OCI-LY1 (cell line): ENCODE measurements at regions not wholly inside any gene's neighbourhood (a gene's known extent, or its start where the extent isn't known, plus 50 kb on each side); places are given as distances from the start of the nearest gene placed in this dataset.

Source experiments
- EZH2 ChIP-seq: fragments of 200-600 bp; sonication (generic), shearing (Covaris generic); IDR thresholded peaks from 2 replicates; pipeline ENCODE4 v1.8.0; 2017; ENCODE audit warnings: borderline replicate concordance, mixed run types, mild to moderate bottlenecking, antibody characterized with exemption, low read length, moderate library complexity, mixed read lengths
- TF ChIP-seq, protein P1 (sequence below): fragments of 200-600 bp; sonication (generic), shearing (Covaris generic); IDR thresholded peaks from 2 replicates; pipeline ENCODE4 v1.5.1; 2017; ENCODE audit warnings: mild to moderate bottlenecking, antibody characterized with exemption, low read length, moderate library complexity, mixed read lengths

GRCh38 chr5:14986413-14986812 lies 114.8 kb upstream of the ANKH start:
- TF ChIP-seq, protein P1, sequence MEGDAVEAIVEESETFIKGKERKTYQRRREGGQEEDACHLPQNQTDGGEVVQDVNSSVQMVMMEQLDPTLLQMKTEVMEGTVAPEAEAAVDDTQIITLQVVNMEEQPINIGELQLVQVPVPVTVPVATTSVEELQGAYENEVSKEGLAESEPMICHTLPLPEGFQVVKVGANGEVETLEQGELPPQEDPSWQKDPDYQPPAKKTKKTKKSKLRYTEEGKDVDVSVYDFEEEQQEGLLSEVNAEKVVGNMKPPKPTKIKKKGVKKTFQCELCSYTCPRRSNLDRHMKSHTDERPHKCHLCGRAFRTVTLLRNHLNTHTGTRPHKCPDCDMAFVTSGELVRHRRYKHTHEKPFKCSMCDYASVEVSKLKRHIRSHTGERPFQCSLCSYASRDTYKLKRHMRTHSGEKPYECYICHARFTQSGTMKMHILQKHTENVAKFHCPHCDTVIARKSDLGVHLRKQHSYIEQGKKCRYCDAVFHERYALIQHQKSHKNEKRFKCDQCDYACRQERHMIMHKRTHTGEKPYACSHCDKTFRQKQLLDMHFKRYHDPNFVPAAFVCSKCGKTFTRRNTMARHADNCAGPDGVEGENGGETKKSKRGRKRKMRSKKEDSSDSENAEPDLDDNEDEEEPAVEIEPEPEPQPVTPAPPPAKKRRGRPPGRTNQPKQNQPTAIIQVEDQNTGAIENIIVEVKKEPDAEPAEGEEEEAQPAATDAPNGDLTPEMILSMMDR: no peak
- TF ChIP-seq EZH2: no peak
